Tibial nerve (tissue), 4 donors: ENCODE measurements at regions not wholly inside any gene's neighbourhood (a gene's known extent, or its start where the extent isn't known, plus 50 kb on each side); places are given as distances from the start of the nearest gene placed in this dataset.

Source experiments
- EP300 ChIP-seq, 2 donors: sonication (generic); formaldehyde crosslinking; IDR thresholded peaks; one replicate each; pipeline ENCODE4 v1.6.1; 2017; ENCODE audit warnings: antibody characterized with exemption in 2 of 2, mild to moderate bottlenecking in 1 of 2
- POLR2A ChIP-seq, 2 donors: fragments of 450-650 bp; IDR thresholded peaks; one replicate each; pipeline ENCODE4 v1.6.1; 2017; ENCODE audit warnings: antibody characterized with exemption in 2 of 2, mild to moderate bottlenecking in 2 of 2, moderate library complexity in 2 of 2
- TF ChIP-seq, protein P1 (sequence below), 5 experiments: fragments of 200-600 bp in 3 of 5; fragments of 450-650 bp in 2 of 5; sonication (generic) in 3 of 5; IDR thresholded peaks; one replicate each; pipeline ENCODE4 v1.5.1; 2016 to 2019; ENCODE audit warnings: antibody characterized with exemption in 5 of 5, mild to moderate bottlenecking in 3 of 5, moderate library complexity in 2 of 5

DNA sequence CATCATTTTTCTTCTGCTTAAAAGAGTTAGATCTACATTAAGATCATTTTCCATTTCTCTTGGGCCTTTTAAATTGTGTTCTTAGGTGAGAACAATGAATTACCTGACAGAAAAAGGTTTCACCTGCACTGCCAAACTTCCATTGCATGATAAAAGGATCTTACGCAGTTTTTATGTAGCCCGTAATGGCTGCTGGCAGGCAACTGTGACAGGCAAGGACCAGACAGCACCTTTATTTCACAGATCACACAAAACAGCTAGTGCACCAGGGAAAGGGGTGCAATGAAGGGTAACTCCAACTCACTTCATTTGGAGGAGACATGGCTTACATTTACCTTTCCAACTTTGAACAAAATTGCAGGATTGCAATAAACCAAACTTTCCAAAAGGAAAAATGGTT lies 159.8 kb downstream of the SLITRK1 start:
- TF ChIP-seq, protein P1, sequence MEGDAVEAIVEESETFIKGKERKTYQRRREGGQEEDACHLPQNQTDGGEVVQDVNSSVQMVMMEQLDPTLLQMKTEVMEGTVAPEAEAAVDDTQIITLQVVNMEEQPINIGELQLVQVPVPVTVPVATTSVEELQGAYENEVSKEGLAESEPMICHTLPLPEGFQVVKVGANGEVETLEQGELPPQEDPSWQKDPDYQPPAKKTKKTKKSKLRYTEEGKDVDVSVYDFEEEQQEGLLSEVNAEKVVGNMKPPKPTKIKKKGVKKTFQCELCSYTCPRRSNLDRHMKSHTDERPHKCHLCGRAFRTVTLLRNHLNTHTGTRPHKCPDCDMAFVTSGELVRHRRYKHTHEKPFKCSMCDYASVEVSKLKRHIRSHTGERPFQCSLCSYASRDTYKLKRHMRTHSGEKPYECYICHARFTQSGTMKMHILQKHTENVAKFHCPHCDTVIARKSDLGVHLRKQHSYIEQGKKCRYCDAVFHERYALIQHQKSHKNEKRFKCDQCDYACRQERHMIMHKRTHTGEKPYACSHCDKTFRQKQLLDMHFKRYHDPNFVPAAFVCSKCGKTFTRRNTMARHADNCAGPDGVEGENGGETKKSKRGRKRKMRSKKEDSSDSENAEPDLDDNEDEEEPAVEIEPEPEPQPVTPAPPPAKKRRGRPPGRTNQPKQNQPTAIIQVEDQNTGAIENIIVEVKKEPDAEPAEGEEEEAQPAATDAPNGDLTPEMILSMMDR (IDR thresholded peaks at IDR 0.05), result no peak
- TF ChIP-seq EP300 (IDR thresholded peaks at IDR 0.05) (no peak), POLR2A (IDR thresholded peaks at IDR 0.05) (no peak)
